ENCODE measurements at regions not wholly inside any gene's neighbourhood (a gene's known extent, or its start where the extent isn't known, plus 50 kb on each side); places are given as distances from the start of the nearest gene placed in this dataset.

DNA sequence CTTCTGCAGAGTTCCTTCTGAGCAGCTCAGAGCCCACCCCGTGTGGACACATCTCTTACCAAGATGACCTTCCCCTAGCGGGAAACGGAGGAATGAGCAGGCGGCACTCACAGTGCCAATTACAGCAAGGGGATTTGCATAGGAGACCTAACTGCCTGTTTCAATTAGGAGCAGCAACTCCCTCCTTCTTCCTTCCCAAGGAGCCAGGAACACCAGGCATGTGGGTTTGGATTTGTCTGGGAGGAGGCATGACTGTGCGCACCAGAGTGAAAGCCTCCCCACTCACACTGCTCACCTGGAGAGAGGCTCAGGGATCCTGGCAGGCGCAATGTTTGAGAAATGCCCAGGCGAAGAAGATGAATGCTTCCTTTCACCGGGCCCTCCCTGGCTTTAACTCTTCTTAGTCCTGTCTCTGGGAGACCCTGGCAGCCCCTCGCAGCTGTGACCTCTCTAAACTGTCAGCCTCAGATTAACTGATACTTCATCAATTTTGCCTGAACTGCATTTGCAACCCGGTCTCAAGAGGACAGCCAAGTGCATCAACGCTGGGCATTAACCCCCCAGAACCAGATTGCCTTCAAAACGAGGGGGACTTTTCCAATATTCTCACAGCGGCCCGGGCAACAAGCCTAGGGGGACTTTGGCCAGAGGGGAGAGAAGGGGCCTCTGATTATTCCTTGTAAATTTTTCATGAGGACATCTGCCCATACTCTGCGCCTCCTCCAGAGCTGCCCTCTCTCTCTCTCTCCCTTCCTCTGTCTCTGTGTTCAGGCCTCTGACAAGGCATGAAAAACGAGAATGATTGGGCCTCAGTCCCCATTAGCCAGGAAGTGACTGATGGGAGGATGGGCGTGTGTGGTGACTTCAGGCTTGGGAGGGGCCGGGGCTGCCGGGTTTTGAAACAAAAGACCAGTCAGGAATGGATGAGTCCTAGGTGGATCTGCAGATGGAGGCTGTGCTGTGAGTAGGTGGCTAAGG is 93.8 kb downstream of the CMPK2 start (continued):
- TF ChIP-seq, protein P1, sequence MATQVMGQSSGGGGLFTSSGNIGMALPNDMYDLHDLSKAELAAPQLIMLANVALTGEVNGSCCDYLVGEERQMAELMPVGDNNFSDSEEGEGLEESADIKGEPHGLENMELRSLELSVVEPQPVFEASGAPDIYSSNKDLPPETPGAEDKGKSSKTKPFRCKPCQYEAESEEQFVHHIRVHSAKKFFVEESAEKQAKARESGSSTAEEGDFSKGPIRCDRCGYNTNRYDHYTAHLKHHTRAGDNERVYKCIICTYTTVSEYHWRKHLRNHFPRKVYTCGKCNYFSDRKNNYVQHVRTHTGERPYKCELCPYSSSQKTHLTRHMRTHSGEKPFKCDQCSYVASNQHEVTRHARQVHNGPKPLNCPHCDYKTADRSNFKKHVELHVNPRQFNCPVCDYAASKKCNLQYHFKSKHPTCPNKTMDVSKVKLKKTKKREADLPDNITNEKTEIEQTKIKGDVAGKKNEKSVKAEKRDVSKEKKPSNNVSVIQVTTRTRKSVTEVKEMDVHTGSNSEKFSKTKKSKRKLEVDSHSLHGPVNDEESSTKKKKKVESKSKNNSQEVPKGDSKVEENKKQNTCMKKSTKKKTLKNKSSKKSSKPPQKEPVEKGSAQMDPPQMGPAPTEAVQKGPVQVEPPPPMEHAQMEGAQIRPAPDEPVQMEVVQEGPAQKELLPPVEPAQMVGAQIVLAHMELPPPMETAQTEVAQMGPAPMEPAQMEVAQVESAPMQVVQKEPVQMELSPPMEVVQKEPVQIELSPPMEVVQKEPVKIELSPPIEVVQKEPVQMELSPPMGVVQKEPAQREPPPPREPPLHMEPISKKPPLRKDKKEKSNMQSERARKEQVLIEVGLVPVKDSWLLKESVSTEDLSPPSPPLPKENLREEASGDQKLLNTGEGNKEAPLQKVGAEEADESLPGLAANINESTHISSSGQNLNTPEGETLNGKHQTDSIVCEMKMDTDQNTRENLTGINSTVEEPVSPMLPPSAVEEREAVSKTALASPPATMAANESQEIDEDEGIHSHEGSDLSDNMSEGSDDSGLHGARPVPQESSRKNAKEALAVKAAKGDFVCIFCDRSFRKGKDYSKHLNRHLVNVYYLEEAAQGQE (IDR thresholded peaks at IDR 0.05; ENCODE audit: low read depth), result no peak
- TF ChIP-seq CEBPB (IDR thresholded peaks at IDR 0.05; ENCODE audit: low read depth), result no peak
- TF ChIP-seq POLR2AphosphoS5 (IDR thresholded peaks at IDR 0.05; ENCODE audit: low read depth, low read length), result no peak
- TF ChIP-seq EZH2 (IDR thresholded peaks at IDR 0.05), result no peak
- TF ChIP-seq, protein P2, sequence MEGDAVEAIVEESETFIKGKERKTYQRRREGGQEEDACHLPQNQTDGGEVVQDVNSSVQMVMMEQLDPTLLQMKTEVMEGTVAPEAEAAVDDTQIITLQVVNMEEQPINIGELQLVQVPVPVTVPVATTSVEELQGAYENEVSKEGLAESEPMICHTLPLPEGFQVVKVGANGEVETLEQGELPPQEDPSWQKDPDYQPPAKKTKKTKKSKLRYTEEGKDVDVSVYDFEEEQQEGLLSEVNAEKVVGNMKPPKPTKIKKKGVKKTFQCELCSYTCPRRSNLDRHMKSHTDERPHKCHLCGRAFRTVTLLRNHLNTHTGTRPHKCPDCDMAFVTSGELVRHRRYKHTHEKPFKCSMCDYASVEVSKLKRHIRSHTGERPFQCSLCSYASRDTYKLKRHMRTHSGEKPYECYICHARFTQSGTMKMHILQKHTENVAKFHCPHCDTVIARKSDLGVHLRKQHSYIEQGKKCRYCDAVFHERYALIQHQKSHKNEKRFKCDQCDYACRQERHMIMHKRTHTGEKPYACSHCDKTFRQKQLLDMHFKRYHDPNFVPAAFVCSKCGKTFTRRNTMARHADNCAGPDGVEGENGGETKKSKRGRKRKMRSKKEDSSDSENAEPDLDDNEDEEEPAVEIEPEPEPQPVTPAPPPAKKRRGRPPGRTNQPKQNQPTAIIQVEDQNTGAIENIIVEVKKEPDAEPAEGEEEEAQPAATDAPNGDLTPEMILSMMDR (IDR thresholded peaks at IDR 0.05 in 2 of 3, conservative IDR thresholded peaks at IDR 0.05 in 1 of 3; ENCODE audit: borderline replicate concordance in 1 of 3, insufficient read depth in 1 of 3, low read depth in 2 of 3, low read length in 2 of 3), result no peak
- TF ChIP-seq SP1 (IDR thresholded peaks at IDR 0.05; ENCODE audit: low read depth), result no peak
- TF ChIP-seq SRF (IDR thresholded peaks at IDR 0.05; ENCODE audit: low read depth), result no peak

Data from HCT116 (cell line).